Heart right ventricle (tissue), 16 donors: ENCODE measurements at regions not wholly inside any gene's neighbourhood (a gene's known extent, or its start where the extent isn't known, plus 50 kb on each side); places are given as distances from the start of the nearest gene placed in this dataset.

Experiments
- ATAC-seq, 8 donors: fragments of 200-7000 bp; cut with Tn5 transposase; one replicate each; pipeline ENCODE4 v1.9.1; 2020; ENCODE audit warnings: mild to moderate bottlenecking in 8 of 8, moderate library complexity in 8 of 8, moderate number of reproducible peaks in 1 of 8
- DNase-seq, 2 donors: peaks; one replicate each; pipeline ENCODE4 v3.0.0-alpha.2; 2020
- H3K27ac ChIP-seq, 10 donors: fragments of 200-600 bp; sonication (generic) in 2 of 10; one replicate each; pipeline versions ENCODE4 v1.5.0 to v1.8.0; 2020 to 2022; ENCODE audit warnings: mild to moderate bottlenecking in 3 of 10
- H3K27me3 ChIP-seq, 7 donors: fragments of 200-600 bp; one replicate each; pipeline ENCODE4 v1.8.0; 2021 to 2022; ENCODE audit warnings: mild to moderate bottlenecking in 2 of 7
- H3K36me3 ChIP-seq, 9 donors: fragments of 200-600 bp; sonication (generic) in 1 of 9; one replicate each; pipeline versions ENCODE4 v1.5.0 to v1.8.0; 2020 to 2022; ENCODE audit warnings: mild to moderate bottlenecking in 2 of 9
- H3K4me1 ChIP-seq, 9 donors: fragments of 200-600 bp; sonication (generic) in 1 of 9; one replicate each; pipeline versions ENCODE4 v1.5.0 to v1.8.0; 2020 to 2022; ENCODE audit warnings: mild to moderate bottlenecking in 4 of 9
- H3K4me3 ChIP-seq, 10 donors: fragments of 200-600 bp; sonication (generic) in 2 of 10; one replicate each; pipeline versions ENCODE4 v1.5.0 to v1.8.0; 2020 to 2022; ENCODE audit warnings: mild to moderate bottlenecking in 7 of 10, moderate library complexity in 2 of 10
- H3K9me3 ChIP-seq, 11 donors: fragments of 200-600 bp in 10 of 11; sonication (generic) in 2 of 11; one replicate each; pipeline versions ENCODE4 v1.5.0 to v1.8.0; 2013 to 2022; ENCODE audit warnings: mild to moderate bottlenecking in 2 of 11, control low read depth in 1 of 11, moderate library complexity in 1 of 11
- CTCF ChIP-seq, 9 donors: fragments of 200-600 bp; sonication (generic) in 2 of 9; IDR thresholded peaks; one replicate each; pipeline versions ENCODE4 v1.5.0 to v1.8.0; 2021 to 2022; ENCODE audit warnings: antibody characterized with exemption in 9 of 9, mild to moderate bottlenecking in 5 of 9, moderate library complexity in 1 of 9
- WGBS, 2 donors: extraction: QIAGEN DNeasy Blood & Tissue Kit; methylation state at CpG; one replicate each; pipeline ENCODE4 v1.1.7; 2013; ENCODE audit warnings: inconsistent platforms in 1 of 2; 5-methylcytosine and 5-hydroxymethylcytosine counted together
- intact Hi-C, 10 donors: fragments of 100-400 bp; cut with DNase I; formaldehyde crosslinking; loops; one replicate each; pipeline versions ENCODE4 v1.11.1 to v1.14.2; 2022
- donor health status: Arrhythmogenic right ventricular cardiomyopathy.
- donor health status: ischemic (EF 13 %, LVEDD 7.1; RV severe dilation, severe dysfunction).
- donor health status: healthy with polysubstance abuse.
- donor health status: DM: no; HTN: yes; CAD: no.
- donor health status: DM: no; HTN: no; CAD: no.
- donor health status: ischemic (EF 25% LVEDD 6.9; RV normal size, moderate dysfunction).
- donor health status: ischemic (EF 25% LVEDD 5.7; RV mildly dilated, moderate dysfunction).
- donor health status: healthy.
- donor health status: DM: yes; HTN: yes; CAD: no.
- donor health status: Ischemic cardiomyopathy.
- donor health status: ischemic (EF 35%, LVEDD 5.7; RV mildly dilated, moderate dysfunction).
- donor health status: nonischemic (EF 11% LVEDD 7.7; RV severe dilation, severe dysfunction).
- donor health status: DM: yes; HTN: yes; CAD: no.
- donor health status: PGD.
- donor health status: ischemic (EF 29% LVEDD 5.4; RV normal size, mild dysfunction).
- donor health status: nonischemic (EF 23%, LVEDD 6.1; RV moderate dilation, normal function).

- no peaks in the 10 kb centered on the region for H3K4me1 ChIP-seq
- intact Hi-C loops = no loop called here
These were observed 130.3 kb upstream of the LHCGR start for GRCh38 chr2:48885841-48886240.

DNA sequence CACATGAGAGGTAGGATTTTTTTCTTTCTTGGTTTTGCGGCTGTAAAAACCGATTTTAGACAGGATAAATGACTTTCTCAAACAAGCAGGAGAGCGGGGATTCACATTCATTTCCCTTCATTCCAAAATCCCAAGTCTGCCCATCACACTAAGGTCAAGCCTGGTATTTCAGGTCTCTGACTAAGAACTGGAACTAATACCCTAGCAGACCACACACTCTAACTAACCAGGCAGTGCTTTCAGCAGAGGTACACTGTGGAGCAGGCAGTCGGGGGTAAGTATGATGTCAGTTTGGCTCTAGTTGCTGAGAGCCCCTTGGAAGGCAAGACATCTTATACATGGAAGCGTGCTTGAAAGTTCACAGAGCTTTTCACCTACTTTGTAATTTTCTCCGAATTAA is 128.1 kb upstream of the LHCGR start:
- DNase-seq (no peak), ATAC-seq (no peak)
- no peak for TF ChIP-seq CTCF (IDR thresholded peaks at IDR 0.05)
- H3K9me3 ChIP-seq = peaks cover 0 to 3% (median 0%) of the 10 kb centered on the region in 11 donors
- peaks cover 0 to 13% (median 0%) of the 10 kb centered on the region in 7 donors for H3K27me3 ChIP-seq
- WGBS, 2 donors = 88% methylated on average over 6 of the region's 6 CpGs
- H3K4me1 ChIP-seq = no peaks in the 10 kb centered on the region
- intact Hi-C loops = no loop called here
- no peak overlapping the region for H3K27ac ChIP-seq
- no peaks in the 10 kb centered on the region for H3K36me3 ChIP-seq
- H3K4me3 ChIP-seq = no peak overlapping the region

More at GRCh38 chr2:48885841-48886240, 130.3 kb upstream of the LHCGR start:
- H3K36me3 ChIP-seq = no peaks in the 10 kb centered on the region
- TF ChIP-seq CTCF (IDR thresholded peaks at IDR 0.05) = no peak
- 95 to 98% methylated on average over 1 of the region's 1 CpG for WGBS, 2 donors
- H3K27ac ChIP-seq = no peak overlapping the region
- ATAC-seq = no peak
- H3K4me3 ChIP-seq = no peak overlapping the region
- peaks cover 0 to 3% (median 0%) of the 10 kb centered on the region in 11 donors for H3K9me3 ChIP-seq
- DNase-seq = no peak
- H3K27me3 ChIP-seq = peaks cover 0 to under 1% (median 0%) of the 10 kb centered on the region in 7 donors

GRCh38 chr2:48874282-48874681 is 118.8 kb upstream of the LHCGR start:
- Histone ChIP-seq H3K36me3 (no peaks in the 10 kb centered on the region), H3K4me1 (no peaks in the 10 kb centered on the region), H3K27ac (no peak overlapping the region), H3K27me3 (peaks cover 0 to 4% (median 0%) of the 10 kb centered on the region in 7 donors), H3K4me3 (no peak overlapping the region), H3K9me3 (no peaks in the 10 kb centered on the region)
- WGBS, 2 donors = 93 to 95% methylated on average over 2 of the region's 2 CpGs
- intact Hi-C loops = no loop called here
- ATAC-seq (no peak), DNase-seq (no peak)
- TF ChIP-seq CTCF (IDR thresholded peaks at IDR 0.05) = no peak

DNA sequence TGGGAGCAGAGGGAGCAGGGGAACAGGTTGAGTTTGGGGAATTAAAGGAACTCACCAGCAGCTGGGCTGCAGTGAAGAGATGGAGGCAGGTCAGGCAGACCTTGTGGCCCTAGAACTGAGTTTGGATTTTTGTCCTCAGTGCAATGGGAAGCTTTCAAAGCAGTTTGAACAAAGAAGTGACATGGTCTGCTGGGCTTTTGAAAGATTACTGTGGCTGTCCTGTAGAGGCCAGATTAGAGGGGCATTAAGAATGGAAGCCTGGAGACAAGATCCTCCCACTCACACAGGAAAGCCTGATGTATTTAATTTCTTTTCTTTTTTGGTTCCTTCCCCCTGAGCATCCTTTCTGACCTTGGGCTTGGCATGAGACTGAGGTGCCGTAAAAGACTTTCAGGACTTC is 118.1 kb upstream of the LHCGR start:
- H3K27me3 ChIP-seq = peaks cover 0 to 4% (median 0%) of the 10 kb centered on the region in 7 donors
- intact Hi-C loops = no loop called here
- no peak for ATAC-seq
- H3K4me3 ChIP-seq = no peak overlapping the region
- no peaks in the 10 kb centered on the region for H3K36me3 ChIP-seq
- WGBS, 2 donors = 83 to 92% methylated on average over 1 of the region's 1 CpG
- DNase-seq = no peak
- H3K27ac ChIP-seq = no peak overlapping the region
- no peaks in the 10 kb centered on the region for H3K4me1 ChIP-seq
- TF ChIP-seq CTCF (IDR thresholded peaks at IDR 0.05) = no peak
- no peaks in the 10 kb centered on the region for H3K9me3 ChIP-seq
